Endothelial cell (in vitro differentiated cells): ENCODE measurements at regions not wholly inside any gene's neighbourhood (a gene's known extent, or its start where the extent isn't known, plus 50 kb on each side); places are given as distances from the start of the nearest gene placed in this dataset.

Experiments
- DNase-seq: peaks from one replicate; pipeline ENCODE4 v3.0.0; 2021; ENCODE audit warnings: low spot score
- H3K27ac Mint-ChIP-seq: one replicate; pipeline ENCODE4 v1.8.0; 2021; ENCODE audit warnings: mixed read lengths, inconsistent platforms; ENCODE audit not compliant: unreplicated experiment
- H3K27me3 Mint-ChIP-seq: one replicate; pipeline ENCODE4 v1.8.0; 2021; ENCODE audit warnings: mild to moderate bottlenecking, moderate library complexity, mixed read lengths, inconsistent platforms; ENCODE audit not compliant: unreplicated experiment
- H3K36me3 Mint-ChIP-seq: one replicate; pipeline ENCODE4 v1.8.0; 2021; ENCODE audit warnings: mild to moderate bottlenecking, low read depth, mixed read lengths, inconsistent platforms; ENCODE audit not compliant: unreplicated experiment
- H3K4me1 Mint-ChIP-seq: one replicate; pipeline ENCODE4 v1.8.0; 2021; ENCODE audit warnings: mild to moderate bottlenecking, mixed read lengths, inconsistent platforms; ENCODE audit not compliant: unreplicated experiment
- H3K4me3 Mint-ChIP-seq: one replicate; pipeline ENCODE4 v1.8.0; 2021; ENCODE audit warnings: mild to moderate bottlenecking, mixed read lengths, inconsistent platforms; ENCODE audit not compliant: unreplicated experiment
- H3K9me3 Mint-ChIP-seq: one replicate; pipeline ENCODE4 v1.8.0; 2021; ENCODE audit warnings: mixed read lengths, inconsistent platforms; ENCODE audit not compliant: unreplicated experiment
- TF ChIP-seq, protein P1 (sequence below): fragments of 200-600 bp; sonication (generic); IDR thresholded peaks from one replicate; pipeline ENCODE4 v1.5.0; 2021; ENCODE audit warnings: antibody characterized with exemption; ENCODE audit not compliant: unreplicated experiment

DNA sequence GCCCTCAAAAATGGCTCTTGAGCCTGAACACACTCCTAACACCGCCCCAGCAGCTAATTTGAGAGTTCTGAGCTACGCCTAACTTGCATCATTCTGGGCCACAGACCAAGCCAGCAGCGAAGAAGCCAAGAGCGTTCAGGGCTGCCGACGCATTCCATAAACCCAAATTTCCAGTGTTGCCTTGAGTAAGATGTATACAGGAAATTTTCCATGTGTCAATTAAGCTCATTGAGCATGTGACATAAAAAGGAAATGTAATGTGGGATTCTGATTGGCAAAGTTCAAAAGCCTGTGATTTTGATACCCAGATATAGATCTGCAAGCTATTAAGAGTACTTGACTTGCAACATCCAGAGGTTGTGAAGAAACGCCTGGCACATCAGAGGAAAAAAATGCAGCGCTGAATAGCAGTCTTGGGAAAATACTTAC lies 148.6 kb upstream of the NR2F2 start:
- Mint-ChIP-seq H3K4me3 (no peak overlapping the region), H3K27me3 (no peaks in the 10 kb centered on the region), H3K36me3 (no peaks in the 10 kb centered on the region), H3K27ac (no peak overlapping the region), H3K9me3 (no peaks in the 10 kb centered on the region), H3K4me1 (peaks cover 14% of the 10 kb centered on the region)
- no peak for DNase-seq
- TF ChIP-seq, protein P1, sequence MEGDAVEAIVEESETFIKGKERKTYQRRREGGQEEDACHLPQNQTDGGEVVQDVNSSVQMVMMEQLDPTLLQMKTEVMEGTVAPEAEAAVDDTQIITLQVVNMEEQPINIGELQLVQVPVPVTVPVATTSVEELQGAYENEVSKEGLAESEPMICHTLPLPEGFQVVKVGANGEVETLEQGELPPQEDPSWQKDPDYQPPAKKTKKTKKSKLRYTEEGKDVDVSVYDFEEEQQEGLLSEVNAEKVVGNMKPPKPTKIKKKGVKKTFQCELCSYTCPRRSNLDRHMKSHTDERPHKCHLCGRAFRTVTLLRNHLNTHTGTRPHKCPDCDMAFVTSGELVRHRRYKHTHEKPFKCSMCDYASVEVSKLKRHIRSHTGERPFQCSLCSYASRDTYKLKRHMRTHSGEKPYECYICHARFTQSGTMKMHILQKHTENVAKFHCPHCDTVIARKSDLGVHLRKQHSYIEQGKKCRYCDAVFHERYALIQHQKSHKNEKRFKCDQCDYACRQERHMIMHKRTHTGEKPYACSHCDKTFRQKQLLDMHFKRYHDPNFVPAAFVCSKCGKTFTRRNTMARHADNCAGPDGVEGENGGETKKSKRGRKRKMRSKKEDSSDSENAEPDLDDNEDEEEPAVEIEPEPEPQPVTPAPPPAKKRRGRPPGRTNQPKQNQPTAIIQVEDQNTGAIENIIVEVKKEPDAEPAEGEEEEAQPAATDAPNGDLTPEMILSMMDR, result no peak

DNA sequence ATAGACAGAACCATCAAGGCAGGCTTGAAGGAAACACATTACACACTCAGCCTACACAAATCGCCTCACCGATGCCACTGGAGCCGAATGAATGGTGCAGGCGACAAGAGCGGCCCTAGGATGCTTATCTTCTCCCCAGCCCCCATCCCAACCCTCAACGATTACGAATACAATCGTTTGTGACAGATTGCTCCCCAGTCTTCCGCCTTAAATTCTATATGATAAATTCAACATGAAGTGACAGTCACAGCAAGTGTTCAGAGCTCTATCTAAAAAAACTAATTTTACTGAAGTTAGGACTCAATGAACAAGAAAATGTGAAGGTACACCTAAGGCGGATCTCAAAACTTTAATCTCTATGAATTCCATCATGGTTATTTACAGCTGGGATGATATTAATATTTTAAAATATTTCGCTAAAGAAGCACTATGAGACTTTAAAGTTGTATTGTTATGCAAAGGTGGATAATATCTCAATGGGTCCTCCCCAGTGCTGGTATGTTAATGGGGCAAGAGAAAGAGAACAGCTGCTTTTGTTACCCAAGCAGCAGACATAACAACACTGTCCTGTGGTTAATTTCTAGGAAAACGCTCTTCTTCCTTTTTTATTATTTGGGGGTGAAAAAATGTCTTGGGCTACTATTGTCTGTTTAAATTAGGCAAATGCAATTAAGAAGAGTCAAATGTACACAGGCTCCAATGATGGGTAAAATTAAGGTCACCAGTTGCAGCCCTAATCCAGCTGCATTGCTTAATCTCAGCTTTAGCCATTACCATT lies 147.6 kb upstream of the NR2F2 start:
- H3K27ac Mint-ChIP-seq, result no peak overlapping the region
- H3K4me3 Mint-ChIP-seq, result no peak overlapping the region
- no peaks in the 10 kb centered on the region for H3K36me3 Mint-ChIP-seq
- no peaks in the 10 kb centered on the region for H3K9me3 Mint-ChIP-seq
- no peak for DNase-seq
- H3K27me3 Mint-ChIP-seq, result no peaks in the 10 kb centered on the region
- TF ChIP-seq, protein P1, result no peak
- H3K4me1 Mint-ChIP-seq, result peaks cover 14% of the 10 kb centered on the region

DNA sequence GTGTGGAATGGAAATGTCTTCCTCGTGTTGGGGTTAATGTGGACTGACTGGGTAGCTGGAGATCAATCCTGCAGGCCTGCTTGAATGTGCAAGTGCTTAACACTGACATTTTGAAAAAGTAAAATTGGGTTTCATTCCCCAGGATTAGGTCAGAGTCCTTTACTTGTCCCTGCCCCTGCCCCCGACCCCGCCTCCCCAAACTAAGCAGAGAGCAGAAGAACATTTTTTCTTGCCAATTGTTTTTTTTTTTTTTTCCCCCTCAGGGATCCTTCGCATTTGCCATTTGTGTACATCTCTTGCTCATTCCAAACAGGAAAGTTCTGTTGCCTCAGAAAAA lies 147.0 kb upstream of the NR2F2 start:
- no peak overlapping the region for H3K27ac Mint-ChIP-seq
- TF ChIP-seq, protein P1, result no peak
- peaks cover 11% of the 10 kb centered on the region for H3K4me1 Mint-ChIP-seq

DNA sequence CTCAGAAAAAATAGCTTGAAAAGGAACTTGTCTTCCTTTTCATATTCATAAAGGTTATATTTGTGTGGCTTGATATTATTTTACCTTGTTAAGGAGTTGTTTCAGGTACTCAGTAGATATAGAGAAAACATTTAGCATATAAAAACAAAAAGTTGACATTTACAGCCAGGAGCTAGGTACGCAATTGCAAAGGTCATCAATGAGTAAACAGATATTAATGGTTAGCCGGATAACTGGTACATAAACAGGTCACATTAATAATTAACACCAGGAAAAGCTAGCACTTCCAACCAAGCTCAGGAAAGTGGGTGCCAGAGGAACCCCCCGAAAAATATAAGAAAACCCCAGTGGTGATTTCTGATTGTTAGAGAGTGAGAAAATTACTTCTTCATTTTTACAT lies 146.6 kb upstream of the NR2F2 start:
- Mint-ChIP-seq H3K4me1 (peaks cover 8% of the 10 kb centered on the region), H3K9me3 (no peaks in the 10 kb centered on the region), H3K27me3 (no peaks in the 10 kb centered on the region), H3K4me3 (no peak overlapping the region), H3K27ac (no peak overlapping the region), H3K36me3 (no peaks in the 10 kb centered on the region)
- no peak for DNase-seq
- TF ChIP-seq, protein P1, result no peak

More for the DNA sequence above, 147.0 kb upstream of the NR2F2 start:
- H3K27me3 Mint-ChIP-seq, result no peaks in the 10 kb centered on the region
- no peak overlapping the region for H3K4me3 Mint-ChIP-seq
- no peaks in the 10 kb centered on the region for H3K9me3 Mint-ChIP-seq
- DNase-seq, result no peak
- H3K36me3 Mint-ChIP-seq, result no peaks in the 10 kb centered on the region

DNA sequence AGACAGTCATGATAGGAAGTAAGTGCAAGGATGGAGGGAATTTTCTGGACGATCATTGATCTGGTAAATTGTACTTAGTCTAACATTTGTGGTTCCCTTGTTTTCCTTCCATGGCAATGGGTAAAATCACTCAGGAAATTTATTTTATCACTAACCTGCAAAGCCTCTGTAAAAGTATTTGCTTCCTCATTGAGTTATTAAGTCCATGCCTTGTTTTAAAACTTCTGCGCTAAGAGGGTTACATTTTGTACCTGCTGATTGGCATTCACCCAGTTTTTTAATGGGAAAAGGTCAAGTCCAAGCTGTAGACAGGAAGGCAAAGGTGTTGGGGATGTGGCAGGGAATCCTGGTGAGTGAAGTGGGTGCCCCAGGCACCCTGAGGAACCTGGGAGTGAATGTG lies 146.2 kb upstream of the NR2F2 start:
- Mint-ChIP-seq H3K27me3 (no peaks in the 10 kb centered on the region), H3K9me3 (no peaks in the 10 kb centered on the region), H3K4me3 (no peak overlapping the region), H3K36me3 (no peaks in the 10 kb centered on the region), H3K27ac (no peak overlapping the region), H3K4me1 (peaks cover 5% of the 10 kb centered on the region)
- TF ChIP-seq, protein P1, result no peak
- DNase-seq, result no peak
